IPS-NIHi11 (cell line): ENCODE measurements at regions not wholly inside any gene's neighbourhood (a gene's known extent, or its start where the extent isn't known, plus 50 kb on each side); places are given as distances from the start of the nearest gene placed in this dataset.

Experiments
- DNase-seq: peaks from one replicate; pipeline ENCODE4 v3.0.0; 2012; ENCODE audit warnings: mixed read lengths, low spot score

GRCh38 chr15:66615846-66616245 is 50.0 kb upstream of the LCTL start:
- DNase-seq = no peak

GRCh38 chr15:66617137-66618090 is 51.6 kb upstream of the LCTL start:
- no peak for DNase-seq

GRCh38 chr15:66619152-66619903 is 53.5 kb upstream of the LCTL start:
- peak; percentile 87 for DNase-seq

GRCh38 chr15:66620341-66620740 is 54.5 kb upstream of the LCTL start:
- no peak for DNase-seq

GRCh38 chr15:66620744-66621344 is 55.0 kb upstream of the LCTL start:
- DNase-seq = no peak

- peak; percentile 56 for DNase-seq
Measured at GRCh38 chr15:66621491-66622467, 56.0 kb upstream of the LCTL start.

- DNase-seq = no peak
Measured at GRCh38 chr15:66622591-66623022, 56.8 kb upstream of the LCTL start.

GRCh38 chr15:66623801-66624453 is 58.1 kb upstream of the LCTL start:
- no peak for DNase-seq

GRCh38 chr15:66625531-66625930 is 59.7 kb upstream of the LCTL start:
- DNase-seq = no peak

GRCh38 chr15:66625974-66626373 is 60.2 kb upstream of the LCTL start:
- DNase-seq = no peak

- DNase-seq = no peak
Measured at GRCh38 chr15:66628976-66629723, 63.4 kb upstream of the LCTL start.

GRCh38 chr15:66629817-66630576 is 64.2 kb upstream of the LCTL start:
- no peak for DNase-seq

GRCh38 chr15:66630801-66631351 is 65.1 kb upstream of the LCTL start:
- no peak for DNase-seq

GRCh38 chr15:66631616-66632263 is 65.9 kb upstream of the LCTL start:
- no peak for DNase-seq

- no peak for DNase-seq
Measured at GRCh38 chr15:66633041-66633937, 67.5 kb upstream of the LCTL start.

GRCh38 chr15:66633938-66634250 is 68.1 kb upstream of the LCTL start:
- no peak for DNase-seq

GRCh38 chr15:66634540-66634939 is 67.5 kb upstream of the SMAD6 start:
- no peak for DNase-seq

GRCh38 chr15:66635006-66635405 is 67.0 kb upstream of the SMAD6 start:
- no peak for DNase-seq
